K562 (cell line): ENCODE measurements at regions not wholly inside any gene's neighbourhood (a gene's known extent, or its start where the extent isn't known, plus 50 kb on each side); places are given as distances from the start of the nearest gene placed in this dataset.

ENCODE experiments used
- ATAC-seq: fragments of 200-7000 bp; cut with Tn5 transposase; 3 replicates; pipeline ENCODE4 v1.9.1; 2020; ENCODE audit warnings: moderate library complexity
- BruUV-seq: library from RNA; stranded (reverse); fragments of 400-500 nt; replicated peaks from 2 replicates; lab custom pipeline; 2021; lab: Mats Ljungman, UMichigan
- CTCF ChIA-PET: fragments of 300-600 bp; formaldehyde crosslinking; extraction: SDS; loops from one replicate; lab custom pipeline; 2021; ENCODE audit warnings: low intra/inter-chr PET ratio; lab: Yijun Ruan, JAX
- POLR2A ChIA-PET: fragments of 300-600, 350-650 bp; sonication (Branson Sonifier 250); formaldehyde crosslinking; extraction: SDS; loops from one replicate; lab custom pipeline; 2021; ENCODE audit warnings: antibody characterized with exemption, inconsistent platforms; lab: Yijun Ruan, JAX
- DNase-seq, 4 experiments: peaks; one replicate each; pipeline versions ENCODE4 v3.0.0 to v3.0.0-alpha.2; 2011 to 2018; ENCODE audit warnings: low spot score in 3 of 4, mixed read lengths in 3 of 4; ENCODE audit errors: extremely low read depth in 1 of 4
- FAIRE-seq: peaks from 2 replicates; lab custom pipeline; 2011; peaks lifted over from hg19 to GRCh38; lab: Jason Lieb, UNC
- H2AFZ ChIP-seq: 2 replicates; pipeline ENCODE4 v1.6.0; 2011; ENCODE audit warnings: low read depth, low read length, control low read depth, inconsistent platforms
- H3K27ac ChIP-seq: fragments of 200-600 bp; 3 replicates; pipeline ENCODE4 v1.8.0; 2011; ENCODE audit warnings: low read depth, mild to moderate bottlenecking, control low read depth, inconsistent platforms, low read length, moderate library complexity, mixed read lengths; ENCODE audit errors: extremely low read depth
- H3K27me3 ChIP-seq, 2 experiments: fragments of 300-600 bp in 1 of 2; 2 replicates in 1 of 2; 3 replicates in 1 of 2; pipeline versions ENCODE4 v1.6.0 to v1.8.0; 2011; ENCODE audit warnings: inconsistent platforms in 2 of 2, low read length in 2 of 2, mild to moderate bottlenecking in 1 of 2, mixed read lengths in 1 of 2, moderate library complexity in 1 of 2; ENCODE audit not compliant: control insufficient read depth in 2 of 2, insufficient read depth in 2 of 2
- H3K36me3 ChIP-seq: fragments of 300-600 bp; 3 replicates; pipeline ENCODE4 v1.8.0; 2011; ENCODE audit warnings: mild to moderate bottlenecking, low read length, inconsistent platforms; ENCODE audit not compliant: control insufficient read depth, insufficient read depth
- H3K4me1 ChIP-seq, 2 experiments: fragments of 200-600 bp in 1 of 2; replicated peaks in 1 of 2; 2 replicates in 1 of 2; 3 replicates in 1 of 2; pipeline versions ENCODE4 v1.5.1 to v1.8.0; 2011; ENCODE audit warnings: inconsistent platforms in 2 of 2, low read length in 2 of 2, mild to moderate bottlenecking in 1 of 2, mixed read lengths in 1 of 2, moderate library complexity in 1 of 2; ENCODE audit not compliant: control insufficient read depth in 2 of 2, insufficient read depth in 2 of 2
- H3K4me2 ChIP-seq: 2 replicates; pipeline ENCODE4 v1.6.1; 2011; ENCODE audit warnings: low read length, control low read depth, inconsistent platforms, mixed read lengths; ENCODE audit not compliant: insufficient read depth
- H3K4me3 ChIP-seq: fragments of 200-600 bp; sonication (generic), shearing (Covaris generic); 2 replicates; pipeline ENCODE4 v1.5.1; 2016; ENCODE audit warnings: control low read depth, inconsistent platforms
- H3K79me2 ChIP-seq: fragments of 200-600 bp; 3 replicates; pipeline ENCODE4 v1.8.0; 2011; ENCODE audit warnings: low read length, inconsistent platforms; ENCODE audit not compliant: control insufficient read depth, insufficient read depth
- H3K9ac ChIP-seq, 2 experiments: 2 replicates each; pipeline versions ENCODE4 v1.6.0 to v1.6.1; 2011; ENCODE audit warnings: low read depth in 2 of 2, low read length in 2 of 2, control low read depth in 1 of 2, inconsistent platforms in 1 of 2, mild to moderate bottlenecking in 1 of 2, mixed read lengths in 1 of 2; ENCODE audit not compliant: insufficient read depth in 1 of 2
- H3K9me1 ChIP-seq: one replicate; pipeline ENCODE4 v1.6.0; 2011; ENCODE audit warnings: inconsistent platforms, mild to moderate bottlenecking, low read length, moderate library complexity; ENCODE audit not compliant: control insufficient read depth, insufficient read depth
- H3K9me3 ChIP-seq: replicated peaks from 2 replicates; pipeline ENCODE4 v1.5.1; 2011; ENCODE audit warnings: low read depth, low read length, inconsistent platforms; ENCODE audit not compliant: control insufficient read depth, insufficient read depth
- H4K20me1 ChIP-seq: replicated peaks from 2 replicates; pipeline ENCODE4 v1.6.1; 2011; ENCODE audit warnings: low read length, inconsistent platforms, mixed read lengths; ENCODE audit not compliant: control insufficient read depth, insufficient read depth
- GATAD2A ChIP-seq: fragments of 450-650 bp; IDR thresholded peaks from 2 replicates; pipeline ENCODE4 v1.6.1; 2017
- KDM1A ChIP-seq, 2 experiments: fragments of 450-650 bp; IDR thresholded peaks; 2 replicates each; pipeline ENCODE4 v1.6.1; 2016; ENCODE audit warnings: mild to moderate bottlenecking in 2 of 2
- NR3C1 ChIP-seq: sonication (generic); formaldehyde crosslinking; IDR thresholded peaks from 2 replicates; pipeline ENCODE4 v1.8.1; 2022; ENCODE audit warnings: missing genetic modification reagents
- PTRF ChIP-seq: fragments of 450-650 bp; IDR thresholded peaks from 2 replicates; pipeline ENCODE4 v1.6.1; 2016; ENCODE audit warnings: mild to moderate bottlenecking, missing genetic modification characterization, missing compliant biosample characterization
- ZNF212 ChIP-seq: fragments of 450-650 bp; formaldehyde crosslinking; IDR thresholded peaks from 2 replicates; pipeline ENCODE4 v1.4.0; 2020; ENCODE audit warnings: mild to moderate bottlenecking
- WGBS: fragments of 100-300 bp; shearing (Covaris generic); methylation state at CpG from one replicate; pipeline ENCODE4 v1.1.6; 2016; ENCODE audit warnings: low coverage, mixed read lengths; ENCODE audit not compliant: insufficient coverage; ENCODE audit errors: missing lambda C conversion rate; 5-methylcytosine and 5-hydroxymethylcytosine counted together
- in situ Hi-C: fragments of 300-500 bp; cut with MboI; formaldehyde crosslinking; loops from 4 replicates; pipeline ENCODE4 v1.15.0; 2018; ENCODE audit warnings: inconsistent platforms, mixed read lengths
- intact Hi-C: fragments of 100-400 bp; cut with micrococcal nuclease; formaldehyde crosslinking; loops from 2 replicates; pipeline ENCODE4 v1.14.2; 2022
- TF ChIP-seq, protein P1 (sequence below): fragments of 150-350 bp; conservative IDR thresholded peaks from 2 replicates; pipeline ENCODE4 v1.6.1; 2014; ENCODE audit warnings: low read length
- TF ChIP-seq, protein P2 (sequence below): fragments of 200-600 bp; sonication (generic); IDR thresholded peaks from one replicate; pipeline ENCODE4 v1.6.1; 2012; ENCODE audit warnings: mild to moderate bottlenecking, low read depth, low read length, inconsistent platforms

DNA sequence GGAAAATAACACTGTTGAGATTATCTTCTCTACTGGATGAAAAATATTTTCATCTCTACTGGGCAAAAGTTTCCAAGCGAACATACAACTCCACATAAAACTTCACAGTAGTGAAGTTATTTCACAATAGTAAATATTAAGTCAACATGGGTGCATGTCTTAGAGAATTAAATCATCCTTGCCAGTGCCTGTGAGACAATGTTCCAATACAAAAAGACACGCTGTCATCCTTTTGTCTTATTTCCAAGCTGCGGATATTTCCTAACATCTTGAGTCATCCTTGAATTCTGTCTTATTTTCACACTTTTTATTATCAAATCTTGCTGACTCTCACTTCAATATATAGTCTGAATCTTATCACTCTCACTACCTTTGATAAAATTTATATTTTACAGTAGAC is 142.9 kb upstream of the KITLG start:
- ChIA-PET POLR2A (no interaction called here), CTCF (no interaction called here)
- TF ChIP-seq, protein P1, sequence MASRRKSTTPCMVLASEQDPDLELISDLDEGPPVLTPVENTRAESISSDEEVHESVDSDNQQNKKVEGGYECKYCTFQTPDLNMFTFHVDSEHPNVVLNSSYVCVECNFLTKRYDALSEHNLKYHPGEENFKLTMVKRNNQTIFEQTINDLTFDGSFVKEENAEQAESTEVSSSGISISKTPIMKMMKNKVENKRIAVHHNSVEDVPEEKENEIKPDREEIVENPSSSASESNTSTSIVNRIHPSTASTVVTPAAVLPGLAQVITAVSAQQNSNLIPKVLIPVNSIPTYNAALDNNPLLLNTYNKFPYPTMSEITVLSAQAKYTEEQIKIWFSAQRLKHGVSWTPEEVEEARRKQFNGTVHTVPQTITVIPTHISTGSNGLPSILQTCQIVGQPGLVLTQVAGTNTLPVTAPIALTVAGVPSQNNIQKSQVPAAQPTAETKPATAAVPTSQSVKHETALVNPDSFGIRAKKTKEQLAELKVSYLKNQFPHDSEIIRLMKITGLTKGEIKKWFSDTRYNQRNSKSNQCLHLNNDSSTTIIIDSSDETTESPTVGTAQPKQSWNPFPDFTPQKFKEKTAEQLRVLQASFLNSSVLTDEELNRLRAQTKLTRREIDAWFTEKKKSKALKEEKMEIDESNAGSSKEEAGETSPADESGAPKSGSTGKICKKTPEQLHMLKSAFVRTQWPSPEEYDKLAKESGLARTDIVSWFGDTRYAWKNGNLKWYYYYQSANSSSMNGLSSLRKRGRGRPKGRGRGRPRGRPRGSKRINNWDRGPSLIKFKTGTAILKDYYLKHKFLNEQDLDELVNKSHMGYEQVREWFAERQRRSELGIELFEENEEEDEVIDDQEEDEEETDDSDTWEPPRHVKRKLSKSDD, result no peak
- TF ChIP-seq NR3C1 (CRISPR knock-in tag) (no peak), ZNF212 (CRISPR knock-in tag) (no peak), PTRF (tag) (no peak), GATAD2A (no peak), KDM1A (IDR thresholded peaks at IDR 0.05) (no peak)
- TF ChIP-seq, protein P2, sequence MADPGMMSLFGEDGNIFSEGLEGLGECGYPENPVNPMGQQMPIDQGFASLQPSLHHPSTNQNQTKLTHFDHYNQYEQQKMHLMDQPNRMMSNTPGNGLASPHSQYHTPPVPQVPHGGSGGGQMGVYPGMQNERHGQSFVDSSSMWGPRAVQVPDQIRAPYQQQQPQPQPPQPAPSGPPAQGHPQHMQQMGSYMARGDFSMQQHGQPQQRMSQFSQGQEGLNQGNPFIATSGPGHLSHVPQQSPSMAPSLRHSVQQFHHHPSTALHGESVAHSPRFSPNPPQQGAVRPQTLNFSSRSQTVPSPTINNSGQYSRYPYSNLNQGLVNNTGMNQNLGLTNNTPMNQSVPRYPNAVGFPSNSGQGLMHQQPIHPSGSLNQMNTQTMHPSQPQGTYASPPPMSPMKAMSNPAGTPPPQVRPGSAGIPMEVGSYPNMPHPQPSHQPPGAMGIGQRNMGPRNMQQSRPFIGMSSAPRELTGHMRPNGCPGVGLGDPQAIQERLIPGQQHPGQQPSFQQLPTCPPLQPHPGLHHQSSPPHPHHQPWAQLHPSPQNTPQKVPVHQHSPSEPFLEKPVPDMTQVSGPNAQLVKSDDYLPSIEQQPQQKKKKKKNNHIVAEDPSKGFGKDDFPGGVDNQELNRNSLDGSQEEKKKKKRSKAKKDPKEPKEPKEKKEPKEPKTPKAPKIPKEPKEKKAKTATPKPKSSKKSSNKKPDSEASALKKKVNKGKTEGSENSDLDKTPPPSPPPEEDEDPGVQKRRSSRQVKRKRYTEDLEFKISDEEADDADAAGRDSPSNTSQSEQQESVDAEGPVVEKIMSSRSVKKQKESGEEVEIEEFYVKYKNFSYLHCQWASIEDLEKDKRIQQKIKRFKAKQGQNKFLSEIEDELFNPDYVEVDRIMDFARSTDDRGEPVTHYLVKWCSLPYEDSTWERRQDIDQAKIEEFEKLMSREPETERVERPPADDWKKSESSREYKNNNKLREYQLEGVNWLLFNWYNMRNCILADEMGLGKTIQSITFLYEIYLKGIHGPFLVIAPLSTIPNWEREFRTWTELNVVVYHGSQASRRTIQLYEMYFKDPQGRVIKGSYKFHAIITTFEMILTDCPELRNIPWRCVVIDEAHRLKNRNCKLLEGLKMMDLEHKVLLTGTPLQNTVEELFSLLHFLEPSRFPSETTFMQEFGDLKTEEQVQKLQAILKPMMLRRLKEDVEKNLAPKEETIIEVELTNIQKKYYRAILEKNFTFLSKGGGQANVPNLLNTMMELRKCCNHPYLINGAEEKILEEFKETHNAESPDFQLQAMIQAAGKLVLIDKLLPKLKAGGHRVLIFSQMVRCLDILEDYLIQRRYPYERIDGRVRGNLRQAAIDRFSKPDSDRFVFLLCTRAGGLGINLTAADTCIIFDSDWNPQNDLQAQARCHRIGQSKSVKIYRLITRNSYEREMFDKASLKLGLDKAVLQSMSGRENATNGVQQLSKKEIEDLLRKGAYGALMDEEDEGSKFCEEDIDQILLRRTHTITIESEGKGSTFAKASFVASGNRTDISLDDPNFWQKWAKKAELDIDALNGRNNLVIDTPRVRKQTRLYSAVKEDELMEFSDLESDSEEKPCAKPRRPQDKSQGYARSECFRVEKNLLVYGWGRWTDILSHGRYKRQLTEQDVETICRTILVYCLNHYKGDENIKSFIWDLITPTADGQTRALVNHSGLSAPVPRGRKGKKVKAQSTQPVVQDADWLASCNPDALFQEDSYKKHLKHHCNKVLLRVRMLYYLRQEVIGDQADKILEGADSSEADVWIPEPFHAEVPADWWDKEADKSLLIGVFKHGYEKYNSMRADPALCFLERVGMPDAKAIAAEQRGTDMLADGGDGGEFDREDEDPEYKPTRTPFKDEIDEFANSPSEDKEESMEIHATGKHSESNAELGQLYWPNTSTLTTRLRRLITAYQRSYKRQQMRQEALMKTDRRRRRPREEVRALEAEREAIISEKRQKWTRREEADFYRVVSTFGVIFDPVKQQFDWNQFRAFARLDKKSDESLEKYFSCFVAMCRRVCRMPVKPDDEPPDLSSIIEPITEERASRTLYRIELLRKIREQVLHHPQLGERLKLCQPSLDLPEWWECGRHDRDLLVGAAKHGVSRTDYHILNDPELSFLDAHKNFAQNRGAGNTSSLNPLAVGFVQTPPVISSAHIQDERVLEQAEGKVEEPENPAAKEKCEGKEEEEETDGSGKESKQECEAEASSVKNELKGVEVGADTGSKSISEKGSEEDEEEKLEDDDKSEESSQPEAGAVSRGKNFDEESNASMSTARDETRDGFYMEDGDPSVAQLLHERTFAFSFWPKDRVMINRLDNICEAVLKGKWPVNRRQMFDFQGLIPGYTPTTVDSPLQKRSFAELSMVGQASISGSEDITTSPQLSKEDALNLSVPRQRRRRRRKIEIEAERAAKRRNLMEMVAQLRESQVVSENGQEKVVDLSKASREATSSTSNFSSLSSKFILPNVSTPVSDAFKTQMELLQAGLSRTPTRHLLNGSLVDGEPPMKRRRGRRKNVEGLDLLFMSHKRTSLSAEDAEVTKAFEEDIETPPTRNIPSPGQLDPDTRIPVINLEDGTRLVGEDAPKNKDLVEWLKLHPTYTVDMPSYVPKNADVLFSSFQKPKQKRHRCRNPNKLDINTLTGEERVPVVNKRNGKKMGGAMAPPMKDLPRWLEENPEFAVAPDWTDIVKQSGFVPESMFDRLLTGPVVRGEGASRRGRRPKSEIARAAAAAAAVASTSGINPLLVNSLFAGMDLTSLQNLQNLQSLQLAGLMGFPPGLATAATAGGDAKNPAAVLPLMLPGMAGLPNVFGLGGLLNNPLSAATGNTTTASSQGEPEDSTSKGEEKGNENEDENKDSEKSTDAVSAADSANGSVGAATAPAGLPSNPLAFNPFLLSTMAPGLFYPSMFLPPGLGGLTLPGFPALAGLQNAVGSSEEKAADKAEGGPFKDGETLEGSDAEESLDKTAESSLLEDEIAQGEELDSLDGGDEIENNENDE, result no peak
- intact Hi-C loops (no loop called here), in situ Hi-C loops (no loop called here)
- BruUV-seq, result no TSS peak
- Histone ChIP-seq H3K36me3 (no peaks in the 10 kb centered on the region), H3K9me1 (no peaks in the 10 kb centered on the region), H3K4me2 (no peak overlapping the region), H3K27me3 (no peaks in the 10 kb centered on the region), H2AFZ (no peak overlapping the region), H3K27ac (no peak overlapping the region), H4K20me1 (no peaks in the 10 kb centered on the region), H3K4me1 (no peaks in the 10 kb centered on the region), H3K4me3 (no peak overlapping the region), H3K79me2 (no peaks in the 10 kb centered on the region), H3K9me3 (0 out of 2 replicates have a peak, but pooled peaks cover 2% of the 10 kb centered on the region), H3K9ac (no peak overlapping the region)
- no peak for FAIRE-seq
- WGBS, result 0% methylated on average over 3 of the region's 3 CpGs
- no peak for ATAC-seq
- no peak for DNase-seq
